GM21360 (cell line): ENCODE measurements at regions not wholly inside any gene's neighbourhood (a gene's known extent, or its start where the extent isn't known, plus 50 kb on each side); places are given as distances from the start of the nearest gene placed in this dataset.

Experiments used
- ATAC-seq: cut with Tn5 transposase; IDR thresholded peaks from one replicate; pipeline ENCODE4 v1.9.1; 2021; ENCODE audit warnings: mild to moderate bottlenecking, moderate library complexity; ENCODE audit not compliant: unreplicated experiment

DNA sequence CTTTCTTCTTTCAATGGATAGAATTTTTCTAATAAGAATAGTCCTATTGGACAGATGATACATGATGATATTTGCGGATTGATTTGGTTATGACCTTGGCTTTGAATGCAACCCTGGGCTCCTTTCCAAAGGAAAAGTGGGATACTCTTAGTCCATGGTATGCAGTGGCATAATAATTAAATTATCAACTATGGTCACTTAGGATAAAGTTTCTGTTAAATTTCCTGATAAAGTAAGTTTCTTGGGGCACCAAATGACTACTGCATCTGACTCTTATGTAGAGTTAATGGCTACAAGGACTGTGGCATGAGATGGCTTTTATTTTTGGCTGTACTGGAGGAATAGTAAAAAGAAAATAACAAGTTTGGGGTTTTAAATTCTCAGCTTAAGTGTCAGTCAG lies 126.7 kb downstream of the QPCT start:
- no peak for ATAC-seq

DNA sequence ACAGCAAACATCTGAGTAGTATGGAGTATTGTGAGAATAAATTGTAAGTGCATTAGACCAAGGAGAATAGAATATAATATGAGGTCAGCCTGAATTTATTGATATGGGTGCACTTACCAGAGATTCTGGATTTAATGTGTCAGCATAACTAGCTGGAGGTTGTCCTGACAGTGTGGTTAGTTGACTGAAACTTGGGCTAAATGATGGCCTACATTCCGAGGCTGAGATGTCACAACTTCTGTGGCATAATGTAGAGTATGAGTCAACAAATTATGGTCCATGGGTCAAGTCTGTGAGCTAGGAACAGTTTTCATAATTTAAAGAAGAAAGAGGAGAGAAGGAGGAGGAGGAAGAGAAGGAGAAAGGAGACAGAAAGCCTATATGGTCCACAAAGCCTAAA lies 127.6 kb downstream of the QPCT start:
- ATAC-seq = no peak

DNA sequence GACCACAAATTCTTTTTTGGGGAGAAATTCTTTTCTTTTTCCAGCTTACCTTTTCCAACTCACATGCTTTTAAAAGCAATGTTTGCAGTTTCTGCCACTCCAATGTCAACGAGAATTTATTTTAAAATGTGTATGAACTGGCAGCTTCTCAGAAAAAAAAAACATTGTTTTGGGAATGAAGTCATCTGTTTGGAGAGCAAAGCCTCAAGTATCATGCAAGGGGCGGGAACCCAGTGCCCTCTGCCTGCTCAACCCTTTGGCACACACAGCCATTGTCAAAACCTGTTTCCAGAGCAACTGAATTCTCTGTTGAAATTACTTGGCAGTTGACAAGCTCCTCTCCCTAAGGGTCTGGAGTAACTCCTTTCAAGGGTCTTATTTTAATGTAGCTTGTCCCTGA lies 128.5 kb downstream of the QPCT start:
- ATAC-seq = no peak

DNA sequence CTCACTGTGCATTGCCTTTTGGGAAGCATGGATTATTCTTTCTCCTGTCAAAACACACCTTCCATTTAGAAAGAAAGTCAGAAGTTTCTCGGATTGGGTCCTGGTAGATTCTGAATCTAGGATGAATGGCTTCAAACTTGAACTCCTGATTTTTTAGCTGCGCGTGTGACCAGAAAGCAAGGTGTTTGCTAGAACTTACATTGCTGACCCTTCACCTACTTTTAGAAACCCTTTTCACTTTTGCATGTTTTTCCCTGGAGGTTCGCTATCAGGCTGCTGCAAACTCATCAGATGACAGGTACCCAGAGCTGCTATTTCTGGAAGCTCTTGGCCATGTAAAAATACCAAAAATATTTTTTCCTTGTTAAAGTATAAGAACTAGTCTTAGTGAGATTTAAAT lies 132.0 kb downstream of the QPCT start:
- no peak for ATAC-seq

DNA sequence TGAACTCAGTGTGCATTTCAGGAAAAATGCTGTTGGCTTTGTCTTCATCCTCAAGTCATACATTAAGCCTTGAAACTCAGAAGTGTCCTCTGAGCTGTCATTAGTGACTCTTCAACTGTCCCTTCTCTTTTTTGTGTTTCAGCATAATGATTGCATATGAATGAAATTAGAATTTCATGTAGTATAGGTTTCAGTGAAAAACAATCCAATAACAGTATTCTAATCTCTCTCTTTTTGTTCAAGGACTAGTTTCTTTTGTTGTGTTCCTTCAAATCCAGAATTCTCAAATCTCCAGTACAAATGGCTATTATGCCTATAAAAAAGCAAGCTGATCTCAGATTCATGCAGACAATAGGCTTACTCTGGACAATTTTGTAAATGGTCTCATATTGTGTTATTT lies 133.5 kb downstream of the QPCT start:
- no peak for ATAC-seq

DNA sequence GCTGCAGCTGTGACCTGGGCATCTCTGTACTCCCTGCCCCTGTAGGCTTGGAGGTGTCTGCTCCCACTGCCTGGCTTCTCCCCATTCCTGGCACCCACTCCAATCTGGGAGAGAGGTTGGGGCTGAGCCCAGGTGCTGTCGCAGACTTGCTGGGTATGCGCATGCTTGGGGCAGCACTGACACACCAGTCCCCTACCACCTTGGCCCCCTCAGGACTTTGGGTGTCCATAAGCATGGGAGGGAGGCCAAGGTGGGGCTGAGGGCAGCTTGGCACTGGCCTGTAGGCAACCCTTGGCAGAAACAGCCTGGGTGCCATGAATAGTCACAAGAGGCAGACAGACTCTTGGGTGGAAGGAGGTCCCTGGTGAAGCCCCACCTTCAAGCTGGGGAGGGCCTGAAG lies 136.8 kb downstream of the QPCT start:
- ATAC-seq = no peak

DNA sequence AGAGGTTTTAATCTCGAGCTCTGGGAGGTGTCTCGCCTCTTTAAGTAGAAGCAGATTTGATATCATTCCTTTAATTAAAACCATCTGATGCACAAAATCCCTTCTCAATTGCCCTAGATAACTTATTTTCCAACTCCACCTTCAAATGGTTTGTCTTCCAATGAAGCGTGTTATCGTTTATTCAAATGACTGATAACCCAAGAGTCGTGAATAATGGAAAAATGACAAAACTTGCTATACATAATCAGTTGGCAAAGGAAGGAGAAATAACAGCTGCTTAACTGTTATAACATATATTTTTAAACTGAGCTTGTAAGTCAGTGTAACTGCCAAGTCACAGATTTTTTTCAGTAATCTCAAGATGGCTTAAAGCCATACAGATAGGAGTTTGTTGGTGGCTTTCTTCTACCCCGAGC lies 144.6 kb downstream of the QPCT start:
- ATAC-seq = no peak

DNA sequence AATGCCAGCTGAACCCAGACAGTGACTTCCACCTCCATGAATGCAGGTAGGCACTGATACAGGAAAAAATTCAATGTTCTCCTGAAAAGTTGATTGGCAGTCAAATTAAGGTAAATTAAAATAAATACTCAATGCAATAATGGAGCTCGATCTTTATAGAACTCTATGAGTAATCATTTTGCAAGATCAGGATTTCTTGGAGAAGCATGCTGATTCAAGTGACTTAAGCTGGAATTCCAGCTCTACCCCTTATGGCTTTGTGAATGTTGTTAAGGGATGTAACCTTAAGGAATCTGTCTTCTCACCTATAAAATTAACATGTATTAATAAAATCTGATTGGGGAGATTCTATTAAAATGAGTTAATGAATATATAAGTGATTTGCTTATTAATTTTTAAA lies 145.1 kb downstream of the QPCT start:
- no peak for ATAC-seq

DNA sequence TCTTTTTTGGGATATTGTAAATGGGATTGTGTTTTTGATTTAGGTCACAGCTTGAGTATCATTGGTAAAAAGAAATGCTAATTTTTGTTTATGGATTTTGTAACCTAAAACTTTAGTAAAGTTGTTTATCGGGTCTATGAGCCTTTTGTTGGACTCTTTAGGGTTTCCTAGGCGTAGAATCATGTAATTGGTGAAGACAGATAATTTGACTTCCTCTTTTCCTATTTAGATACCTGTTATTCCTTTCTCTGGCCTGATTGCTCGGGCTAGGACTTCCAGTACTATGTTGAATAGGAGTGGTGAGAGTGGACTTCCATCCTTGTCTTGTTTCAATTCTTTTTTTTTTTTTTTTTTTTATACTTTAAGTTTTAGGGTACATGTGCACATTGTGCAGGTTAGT lies 149.0 kb downstream of the QPCT start:
- no peak for ATAC-seq

DNA sequence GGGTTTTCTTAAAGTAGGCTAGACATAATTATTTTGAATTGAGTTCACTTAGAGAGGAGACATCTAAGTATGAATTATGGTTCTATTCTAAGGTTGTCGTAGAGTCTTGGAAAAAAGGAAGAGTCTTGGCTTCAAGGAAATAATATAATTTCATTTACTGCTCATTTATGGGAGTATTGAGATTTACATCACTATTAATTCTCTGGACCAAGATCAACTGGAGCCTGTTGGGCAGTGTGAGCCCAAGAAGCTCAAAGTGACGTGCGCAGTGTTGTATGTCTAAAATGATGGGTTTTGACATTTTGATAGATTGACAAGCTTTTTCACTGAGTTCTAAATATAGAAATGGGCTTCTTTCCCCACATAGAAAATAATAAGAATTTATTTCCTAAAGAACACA lies 154.7 kb downstream of the QPCT start:
- no peak for ATAC-seq

DNA sequence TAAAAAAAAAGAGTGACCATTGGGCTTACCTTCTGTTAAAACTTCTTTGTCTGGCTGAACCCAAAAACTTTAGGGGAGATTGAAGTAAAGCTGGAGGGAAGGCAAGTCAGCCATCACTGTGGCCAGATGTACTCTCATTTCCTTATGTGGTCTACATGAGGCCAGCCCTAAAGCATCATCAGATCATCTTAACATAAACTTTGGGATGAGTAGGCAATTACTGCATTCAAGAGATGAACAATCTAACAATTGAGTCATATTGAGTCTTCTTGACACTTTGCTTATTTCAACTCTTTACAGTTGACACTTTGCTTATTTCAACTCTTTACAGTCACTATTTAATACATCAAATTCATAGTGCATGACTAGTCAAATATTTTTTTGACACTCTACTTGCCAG lies 155.6 kb downstream of the QPCT start:
- no peak for ATAC-seq

DNA sequence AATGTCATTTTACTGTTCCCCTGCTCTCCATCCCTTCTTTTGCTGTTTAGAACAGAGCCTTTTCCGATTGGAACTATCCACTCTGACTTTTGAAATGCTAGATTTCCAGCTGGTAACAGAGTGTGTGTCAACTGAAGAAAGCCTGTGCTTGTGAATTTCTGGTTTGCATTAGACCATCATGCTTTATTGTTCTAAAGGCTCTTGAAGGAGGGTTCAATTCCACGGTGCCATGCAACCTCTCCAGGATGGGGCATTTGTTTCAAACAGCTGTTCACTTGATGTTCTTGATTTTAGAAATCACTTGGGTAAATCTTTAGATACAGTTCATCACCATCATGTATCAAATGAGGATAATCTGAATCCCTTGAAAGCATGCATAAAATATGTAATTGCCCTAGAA lies 156.7 kb downstream of the QPCT start:
- ATAC-seq = no peak

DNA sequence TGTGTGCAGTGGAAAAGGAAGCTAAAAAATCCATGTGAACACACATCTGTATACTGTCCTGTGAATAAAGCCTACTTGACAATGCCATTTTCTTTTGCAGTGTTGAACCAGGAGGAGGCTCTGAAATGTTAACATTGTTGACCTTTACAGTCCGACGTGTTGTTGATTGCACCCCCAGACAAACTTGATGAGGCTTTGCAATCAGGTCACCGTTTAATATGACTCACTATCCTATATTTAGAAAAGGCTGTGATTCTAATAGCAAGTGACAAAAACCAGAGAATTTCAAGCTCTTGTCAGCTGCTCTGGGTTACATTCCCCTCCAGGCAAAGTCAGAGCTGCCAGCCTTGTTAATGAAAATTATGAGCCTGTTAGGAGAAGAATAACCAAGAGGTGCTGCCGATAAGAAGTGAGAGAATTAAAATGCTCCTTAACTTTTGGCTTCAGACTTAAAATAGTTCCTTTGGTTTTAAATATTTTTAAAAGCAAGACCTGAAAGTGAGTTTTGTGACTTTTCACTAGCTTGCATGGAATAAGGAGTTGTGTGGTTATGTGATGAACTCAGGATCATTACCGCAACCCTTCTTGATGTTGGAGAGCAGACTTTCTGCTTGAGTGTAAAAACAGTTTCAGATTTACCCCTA lies 162.1 kb downstream of the QPCT start:
- ATAC-seq = no peak

DNA sequence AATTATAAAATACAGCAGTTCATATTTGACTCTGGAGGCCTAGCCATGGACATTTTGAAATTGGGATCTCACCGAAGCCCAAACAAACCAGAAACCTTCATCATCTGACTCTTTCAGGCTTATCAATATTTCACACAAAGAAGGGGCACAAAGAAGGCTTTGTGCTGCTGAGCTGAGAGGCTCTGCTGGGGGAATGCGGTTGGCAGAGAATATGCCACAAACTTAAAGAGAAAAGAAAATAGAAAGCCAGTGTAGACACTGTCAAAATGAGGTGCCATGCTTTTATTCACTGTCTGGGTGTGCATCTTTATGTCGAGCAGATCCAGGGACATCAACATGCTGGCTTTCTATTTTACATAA lies 162.6 kb downstream of the QPCT start:
- ATAC-seq = no peak

DNA sequence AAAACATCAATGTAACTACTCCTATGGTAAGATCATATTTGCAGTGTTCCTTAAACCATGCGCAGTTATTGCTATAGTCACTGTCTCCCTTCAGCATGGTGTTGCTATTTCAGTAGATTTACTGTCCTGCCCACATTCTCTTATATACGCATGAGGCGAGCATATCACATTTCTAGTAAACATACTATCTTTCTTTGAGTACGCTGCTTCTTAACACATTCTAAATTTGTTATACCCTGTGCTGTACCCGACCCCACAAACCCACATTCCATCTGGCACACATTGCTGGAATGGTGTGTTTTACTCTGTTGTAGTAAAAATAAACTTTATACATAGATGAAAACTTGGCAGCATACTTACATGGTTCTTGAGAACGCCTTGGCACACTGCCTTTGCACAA lies 163.3 kb downstream of the QPCT start:
- ATAC-seq = no peak

DNA sequence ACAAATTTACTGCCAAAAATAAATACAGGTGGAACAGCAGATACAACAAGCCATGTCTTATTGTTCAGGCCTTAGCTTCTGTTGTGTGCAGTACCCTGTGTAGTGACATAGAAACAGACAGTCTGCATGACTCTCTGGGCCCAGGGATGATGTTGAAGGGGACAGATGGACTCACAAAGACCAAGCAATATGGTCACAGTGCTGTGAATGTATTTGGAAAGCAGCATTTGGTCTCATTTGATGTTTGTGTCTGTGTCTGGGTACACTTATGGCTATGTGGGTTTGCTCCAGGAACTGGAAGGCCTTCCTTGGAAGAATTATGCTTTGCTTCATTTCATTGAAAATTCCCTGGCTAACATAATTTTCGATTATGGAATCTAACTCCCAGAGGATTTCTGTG lies 158.5 kb downstream of the CDC42EP3 start:
- ATAC-seq = no peak

DNA sequence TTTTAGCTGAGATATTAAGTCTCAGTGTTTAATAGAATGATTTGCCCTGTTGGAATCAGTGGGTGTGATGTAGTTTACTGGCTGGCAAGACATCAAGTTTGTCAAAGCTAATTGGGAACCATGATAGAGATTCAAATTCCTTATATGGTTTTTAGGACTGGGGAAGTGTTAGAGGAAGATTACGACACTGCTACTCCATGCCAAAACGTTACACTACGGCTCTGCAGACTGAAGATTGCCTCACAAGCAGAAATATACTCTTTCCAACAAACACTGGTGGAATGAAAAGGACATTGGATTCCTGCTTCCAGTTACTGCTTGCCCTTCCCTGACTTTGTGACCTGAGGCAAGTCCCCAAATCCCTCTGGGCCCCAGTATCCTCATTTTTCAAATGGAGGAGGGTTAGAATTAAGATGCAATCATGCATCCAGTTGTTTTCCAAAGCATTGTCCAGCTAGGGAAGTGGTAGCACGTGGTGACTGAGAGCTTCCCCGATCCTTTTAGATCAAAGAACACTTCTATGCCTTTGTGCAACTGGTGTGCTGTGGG lies 147.6 kb downstream of the CDC42EP3 start:
- ATAC-seq = no peak

DNA sequence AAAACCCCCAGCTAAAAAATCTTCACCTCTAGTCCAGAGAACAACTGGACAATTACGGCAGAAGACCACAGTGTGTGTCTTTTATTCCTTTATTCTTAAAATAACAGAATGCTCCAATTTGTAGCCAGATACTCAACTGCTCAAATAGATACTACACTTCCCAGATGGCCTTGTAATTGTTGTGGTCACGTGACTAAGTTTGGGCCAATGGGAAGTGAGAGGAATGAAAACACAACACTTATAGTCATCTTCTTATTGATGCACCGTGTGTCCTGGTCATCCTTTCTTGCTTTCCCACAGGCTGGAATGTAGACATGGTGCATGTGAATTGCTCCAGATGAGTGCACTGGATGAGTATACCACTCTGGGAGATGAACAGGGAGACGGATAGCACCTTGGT lies 145.1 kb downstream of the CDC42EP3 start:
- ATAC-seq = no peak

DNA sequence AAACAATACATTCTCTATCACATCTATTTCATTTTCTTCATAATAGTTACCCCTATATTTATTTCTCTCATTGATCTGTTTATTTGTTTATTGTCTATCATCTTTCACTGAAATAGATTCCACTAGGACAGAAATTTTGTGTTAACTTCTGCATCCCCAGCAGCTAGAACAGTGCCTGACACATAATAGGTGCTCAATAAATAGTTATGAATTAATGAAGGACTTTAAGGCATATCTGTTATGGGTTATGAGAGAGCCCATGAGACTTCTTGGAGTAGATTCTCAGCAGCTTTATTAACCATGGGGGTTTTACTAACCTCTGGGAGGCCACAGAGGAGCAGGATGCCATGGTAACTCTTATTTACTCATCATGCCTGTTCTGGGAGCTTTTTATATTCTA lies 144.6 kb downstream of the CDC42EP3 start:
- ATAC-seq = no peak

DNA sequence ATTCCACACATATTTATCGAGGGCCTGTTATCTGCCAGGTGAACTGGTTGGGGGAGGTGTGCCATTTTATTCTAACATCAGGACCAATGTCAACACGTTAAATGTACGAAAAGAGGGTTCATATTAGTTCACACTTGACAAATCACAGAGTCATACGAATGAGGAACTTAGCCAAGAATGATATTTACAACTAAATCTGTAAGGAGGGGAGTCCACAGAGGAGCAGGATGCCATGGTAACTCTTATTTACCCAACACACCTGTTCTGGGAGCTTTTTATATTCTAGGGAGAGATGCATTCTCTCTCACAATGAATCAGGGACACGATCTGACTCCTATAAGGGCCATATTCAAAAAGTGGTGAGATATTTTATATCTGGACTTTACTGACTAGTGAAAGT lies 144.1 kb downstream of the CDC42EP3 start:
- no peak for ATAC-seq

DNA sequence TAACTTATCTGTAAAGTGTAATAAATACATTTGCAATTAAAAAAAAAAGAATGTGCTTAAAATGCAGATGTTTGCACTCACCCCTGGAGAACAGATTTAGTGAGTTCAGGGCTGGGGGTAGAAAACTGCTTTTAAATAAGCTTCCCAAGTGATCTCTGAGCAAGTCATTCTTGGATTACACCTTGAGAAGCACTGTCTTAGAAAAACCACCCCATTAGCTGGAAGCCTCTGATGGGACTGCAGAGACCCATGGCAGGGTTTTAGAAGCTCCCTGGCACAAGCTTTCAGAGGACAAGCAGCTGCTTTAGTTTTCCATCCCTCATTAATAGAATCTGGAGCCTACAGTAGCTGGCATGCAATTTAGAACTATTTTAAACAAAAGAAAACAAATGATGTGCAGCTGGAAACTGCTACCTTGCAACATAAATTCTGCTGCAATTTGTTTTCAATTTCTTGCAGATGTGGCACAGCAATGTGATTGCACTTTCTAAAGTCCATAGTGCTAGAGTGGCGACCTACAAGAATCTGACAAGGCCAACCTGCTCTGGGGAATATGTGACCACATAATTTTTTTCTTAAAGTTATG lies 141.5 kb downstream of the CDC42EP3 start:
- no peak for ATAC-seq

DNA sequence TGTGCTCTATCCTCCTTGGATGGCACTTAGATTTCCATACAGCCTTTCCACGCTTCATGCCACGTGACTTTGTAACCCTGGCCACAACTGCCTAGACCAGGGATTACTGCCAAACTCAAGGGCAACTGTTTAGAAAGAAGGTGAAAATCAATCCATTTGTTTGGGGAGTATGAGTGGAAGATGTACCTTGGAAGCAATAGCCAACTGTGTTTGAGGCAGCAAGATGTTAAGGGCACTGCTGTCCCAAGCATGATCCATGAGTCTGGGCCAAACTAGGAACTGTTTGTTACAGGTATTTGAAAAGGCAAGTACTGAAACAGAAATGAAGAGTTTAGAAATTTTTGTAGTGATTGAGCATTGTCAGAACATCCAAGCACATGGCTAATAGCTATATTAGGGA lies 138.9 kb downstream of the CDC42EP3 start:
- ATAC-seq = no peak

DNA sequence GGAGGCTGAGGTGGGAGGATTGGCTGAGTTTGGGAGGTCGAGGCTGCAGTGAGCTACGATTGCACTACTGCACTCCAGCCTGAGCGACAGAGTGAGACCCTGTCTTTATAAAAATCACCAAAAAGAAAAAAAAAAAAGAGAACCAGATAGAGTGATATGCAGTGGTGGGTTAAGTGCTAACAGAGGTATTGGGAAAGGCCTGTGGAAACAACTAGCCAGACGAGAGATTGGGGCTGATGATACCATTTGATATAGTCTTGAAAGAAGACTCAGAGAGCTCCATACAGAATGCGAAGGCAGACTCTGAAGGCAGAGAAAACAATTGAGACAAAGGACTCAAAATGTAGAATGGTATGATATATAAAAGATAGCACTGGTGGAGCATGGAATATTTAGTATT lies 134.1 kb downstream of the CDC42EP3 start:
- no peak for ATAC-seq
